ENCODE measurements at regions not wholly inside any gene's neighbourhood (a gene's known extent, or its start where the extent isn't known, plus 50 kb on each side); places are given as distances from the start of the nearest gene placed in this dataset.

DNA sequence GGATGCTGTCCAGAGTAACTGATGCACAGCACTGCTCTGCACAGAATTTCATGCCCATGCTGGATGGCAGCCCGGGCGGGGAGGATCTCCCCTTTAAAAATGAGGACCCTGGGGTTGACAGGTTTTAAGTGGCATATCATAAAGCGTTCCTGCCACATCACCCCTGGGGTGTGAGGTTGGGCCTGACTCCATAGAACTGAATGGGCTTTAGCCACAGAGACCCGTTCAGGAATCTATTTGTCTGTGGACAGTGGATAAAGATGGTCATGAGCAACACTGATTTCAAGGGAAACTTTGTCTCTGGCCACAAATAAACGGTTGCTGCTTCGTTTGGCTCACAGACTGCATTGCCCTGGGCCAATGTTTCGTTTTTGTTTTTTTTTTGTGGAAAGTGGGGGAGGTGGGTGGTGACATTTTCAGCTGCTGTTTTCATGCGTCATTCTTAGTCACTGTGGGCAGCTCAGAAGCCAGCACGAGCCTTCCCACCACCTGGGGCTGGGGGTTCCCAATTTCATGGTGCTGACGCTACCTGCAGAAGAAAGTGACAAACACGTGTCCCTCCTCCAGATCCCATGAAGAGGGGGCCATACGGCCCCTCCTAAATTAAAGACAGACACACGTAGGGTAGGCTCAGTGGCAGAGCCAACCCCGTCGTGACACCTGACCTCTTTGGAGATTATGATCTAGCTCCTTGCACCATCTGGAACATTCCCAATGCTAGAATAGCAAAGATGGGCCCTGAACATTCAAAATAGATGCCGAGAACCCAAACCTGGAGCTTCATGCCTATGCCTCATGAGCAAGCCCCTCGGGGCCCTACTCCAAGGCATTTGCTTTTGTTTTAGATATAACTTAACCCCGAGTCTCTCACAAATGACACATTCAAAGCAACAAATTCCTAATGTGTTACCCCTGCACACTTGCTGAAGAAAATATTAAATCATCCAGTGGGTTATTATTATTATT is 54.8 kb upstream of the PHF21B start:
- TF ChIP-seq POLR2A (IDR thresholded peaks at IDR 0.05) (no peak), CTCF (IDR thresholded peaks at IDR 0.05) (no peak)
